Activated T-cell treated with anti-CD3 and anti-CD28 coated beads, Interleukin-2, amount 50 U/mL, for 1 hour (primary cell): ENCODE measurements at regions not wholly inside any gene's neighbourhood (a gene's known extent, or its start where the extent isn't known, plus 50 kb on each side); places are given as distances from the start of the nearest gene placed in this dataset.

Source experiments
- DNase-seq: peaks from one replicate; pipeline ENCODE4 v3.0.0-alpha.2; 2020

DNA sequence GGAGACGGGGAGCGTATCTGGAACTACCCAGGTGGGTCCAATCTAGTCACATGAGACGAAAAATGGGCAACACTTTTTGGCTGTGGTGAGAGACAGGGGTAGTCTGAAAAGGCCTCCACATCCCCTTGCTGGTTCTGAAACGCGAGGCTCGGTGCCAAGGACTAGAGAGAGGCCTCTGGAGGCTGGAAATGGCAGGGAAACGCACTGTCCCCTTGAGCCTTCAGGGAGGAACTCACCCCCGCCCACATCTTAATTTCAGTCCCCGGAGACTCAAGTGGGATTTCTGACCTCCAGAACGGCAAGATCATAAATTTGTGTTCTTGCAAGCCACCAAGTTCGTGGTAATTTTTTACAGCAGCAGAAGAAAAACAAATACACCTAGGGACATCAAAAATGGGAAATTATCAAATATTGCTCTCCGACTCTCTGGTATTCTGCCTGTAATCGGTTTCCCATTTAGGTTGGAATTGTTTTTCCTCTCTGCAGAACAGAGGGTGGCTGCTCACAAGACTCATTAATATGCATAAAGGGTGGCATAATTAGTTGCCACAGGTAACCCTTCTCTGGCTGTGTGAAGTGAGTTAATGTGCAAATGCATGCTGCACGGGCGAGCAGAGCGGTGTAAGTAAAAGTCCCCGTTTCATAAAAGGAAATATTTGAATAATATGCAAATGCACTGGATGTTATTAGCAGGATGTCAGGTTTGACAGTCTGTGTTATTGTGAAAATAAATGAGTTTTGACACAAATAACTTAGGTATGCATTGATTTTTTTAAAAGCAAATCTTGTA lies 185.7 kb downstream of the ARRDC4 start:
- DNase-seq, result no peak

- no peak for DNase-seq
These were observed 186.9 kb downstream of the ARRDC4 start for GRCh38 chr15:98147415-98147814.

DNA sequence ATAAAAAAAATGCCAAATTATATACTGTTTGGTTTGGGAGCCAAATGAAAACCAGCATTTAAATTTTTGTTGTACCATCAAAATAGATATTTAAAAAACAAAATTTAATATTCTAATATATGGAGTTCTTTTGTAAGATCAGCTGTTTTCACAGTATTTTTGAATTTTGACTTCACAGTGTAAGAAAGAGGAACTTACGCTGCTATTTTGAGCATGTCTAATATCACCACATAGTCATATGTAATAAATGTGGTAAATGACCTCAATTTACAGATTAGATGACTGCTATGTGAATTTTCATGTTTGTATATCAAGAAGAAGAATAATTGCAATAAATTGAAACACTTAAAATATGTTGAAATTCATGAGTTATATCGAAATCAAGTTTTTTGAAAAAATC lies 189.6 kb downstream of the ARRDC4 start:
- no peak for DNase-seq

DNA sequence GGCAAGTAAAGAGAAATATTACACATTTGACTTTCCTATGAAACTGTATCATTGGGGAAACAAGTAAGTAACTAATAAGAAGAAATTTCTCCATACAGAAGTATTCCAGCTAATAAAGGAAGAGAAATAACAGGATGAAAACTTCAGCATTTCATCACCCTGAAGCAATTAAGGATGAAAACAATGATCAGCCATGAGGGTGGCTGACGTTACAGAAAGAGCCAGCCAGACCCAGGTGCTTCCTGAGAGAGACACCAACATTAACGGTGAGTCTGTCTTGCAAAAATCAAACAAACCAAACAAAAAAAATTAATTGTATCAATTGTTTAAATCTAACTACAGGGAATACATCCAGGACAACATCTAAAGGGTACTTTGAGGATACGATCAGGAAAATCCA lies 190.0 kb downstream of the ARRDC4 start:
- no peak for DNase-seq

DNA sequence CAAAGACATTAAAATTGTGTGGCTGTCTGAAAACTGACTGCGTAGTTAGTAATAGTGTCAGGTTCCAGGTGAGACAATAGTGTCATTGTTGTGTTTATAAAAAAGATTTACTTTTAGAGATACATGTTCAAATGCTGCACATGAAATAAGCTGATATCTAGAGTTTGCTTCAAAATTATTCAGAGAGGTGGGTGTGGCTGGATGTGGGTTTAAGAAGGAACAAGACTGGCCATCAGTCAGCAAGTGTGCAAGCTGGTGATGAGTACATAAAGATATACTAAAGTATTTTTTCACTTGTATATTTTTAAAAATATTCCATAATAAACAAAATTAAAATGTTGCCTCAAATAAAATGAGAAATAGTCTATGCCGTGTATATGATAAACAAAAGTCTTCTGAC lies 190.6 kb downstream of the ARRDC4 start:
- DNase-seq, result no peak

- no peak for DNase-seq
These were observed 191.7 kb downstream of the ARRDC4 start for GRCh38 chr15:98152156-98152555.

DNA sequence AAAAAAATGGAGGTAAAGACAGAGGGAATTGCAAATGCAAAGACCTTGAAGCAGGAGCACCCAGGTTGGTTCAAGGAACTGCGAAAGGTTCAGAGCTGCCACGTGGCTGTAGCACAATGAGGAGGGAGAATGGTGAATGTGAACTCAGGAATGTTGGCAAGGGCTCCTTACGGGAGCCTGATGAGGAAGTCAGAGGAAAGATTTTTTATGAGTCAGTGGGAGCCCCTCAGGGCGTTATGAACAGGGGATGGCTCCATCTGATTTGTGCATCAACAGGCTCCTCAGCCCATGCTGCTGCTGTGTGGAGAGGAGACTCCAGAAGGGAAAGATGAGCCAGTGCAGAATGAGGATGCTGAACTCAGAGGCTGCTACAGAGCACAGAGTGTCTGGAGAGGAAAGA lies 194.4 kb downstream of the ARRDC4 start:
- no peak for DNase-seq

DNA sequence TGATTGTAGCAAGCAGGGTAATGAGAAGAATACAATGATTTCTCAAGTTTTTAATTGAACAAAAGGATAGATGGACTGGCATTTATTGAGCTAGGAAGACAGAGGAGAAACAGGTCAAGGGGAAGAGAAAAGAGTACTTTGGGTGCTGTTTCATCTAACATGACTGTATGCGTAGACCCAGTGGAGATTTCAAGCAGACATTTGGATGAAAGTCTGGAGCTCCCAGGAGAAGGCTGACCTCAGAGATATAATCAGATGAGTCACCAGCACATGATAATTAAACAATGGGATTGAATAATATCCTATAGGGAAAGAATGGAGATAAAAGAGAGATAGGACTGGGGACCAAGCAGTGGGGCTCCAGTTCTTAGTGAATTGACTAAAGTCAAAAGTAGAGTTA lies 194.9 kb downstream of the ARRDC4 start:
- no peak for DNase-seq

DNA sequence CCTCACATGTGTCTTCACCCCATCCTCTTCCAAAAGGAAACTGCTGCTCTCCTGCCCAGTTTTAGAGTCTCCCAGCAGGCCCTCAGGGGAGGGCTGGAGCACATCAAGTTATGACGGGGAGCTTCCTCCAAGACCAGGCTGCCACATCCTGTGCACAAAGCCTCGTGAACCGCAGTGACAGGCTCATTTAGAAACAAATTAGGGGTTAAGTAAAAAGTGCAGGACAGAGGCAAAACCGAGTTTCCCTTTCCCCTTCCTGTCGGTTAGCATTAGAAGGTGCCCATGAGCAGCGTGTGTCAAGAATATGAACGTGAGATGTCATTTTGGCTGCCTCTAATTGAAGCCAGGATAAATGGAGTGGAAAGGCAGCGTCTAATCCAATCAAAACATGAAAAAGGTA lies 199.7 kb downstream of the ARRDC4 start:
- DNase-seq, result no peak

- no peak for DNase-seq
These were observed 203.0 kb downstream of the ARRDC4 start for GRCh38 chr15:98163319-98164045.

GRCh38 chr15:98164571-98164970 lies 204.1 kb downstream of the ARRDC4 start:
- no peak for DNase-seq

- no peak for DNase-seq
These were observed 204.5 kb downstream of the ARRDC4 start for GRCh38 chr15:98164986-98165385.

GRCh38 chr15:98167722-98168268 lies 207.3 kb downstream of the ARRDC4 start:
- no peak for DNase-seq

DNA sequence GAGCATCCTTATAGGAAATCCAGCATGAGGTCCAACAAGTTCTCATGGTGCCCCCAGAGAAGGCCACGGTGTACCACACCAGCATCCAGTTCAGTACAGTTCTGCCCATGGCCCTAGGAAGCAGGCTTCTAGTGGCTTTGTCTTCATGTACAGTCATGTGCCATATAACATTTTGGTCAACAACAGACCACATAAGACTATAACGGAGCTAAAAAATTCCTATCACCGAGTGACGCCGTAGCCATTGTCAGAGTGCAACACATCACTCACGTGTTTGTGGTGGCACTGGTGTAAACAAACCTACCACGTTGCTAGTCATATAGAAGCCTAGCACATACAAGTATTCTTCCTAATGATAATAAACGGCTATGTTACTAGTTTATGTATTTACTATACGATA lies 209.0 kb downstream of the ARRDC4 start:
- no peak for DNase-seq

- no peak for DNase-seq
These were observed 213.8 kb downstream of the ARRDC4 start for GRCh38 chr15:98174286-98174685.

DNA sequence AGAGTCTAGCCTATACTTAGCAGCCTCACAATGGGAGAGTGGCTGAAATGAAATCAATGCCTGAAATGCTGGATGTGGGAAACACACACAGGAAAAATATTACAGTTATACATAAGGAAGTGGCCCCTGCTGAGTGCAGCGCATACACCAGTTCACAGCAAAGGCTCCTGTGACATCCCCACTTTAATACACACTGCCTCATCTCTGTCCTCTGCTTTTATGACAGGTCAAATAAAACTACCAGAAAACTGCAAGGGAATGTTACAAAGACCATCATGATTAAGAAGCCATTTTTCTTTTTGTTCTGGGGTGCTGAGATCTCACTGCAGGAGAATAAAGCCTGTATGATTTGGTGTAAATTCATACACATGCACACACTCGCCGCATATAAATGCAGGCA lies 214.3 kb downstream of the ARRDC4 start:
- no peak for DNase-seq

GRCh38 chr15:98177966-98178592 lies 217.6 kb downstream of the ARRDC4 start:
- peak; percentile 18 for DNase-seq

- DNase-seq, result no peak
These were observed 218.4 kb downstream of the ARRDC4 start for GRCh38 chr15:98178861-98179260.

- no peak for DNase-seq
These were observed 227.0 kb downstream of the ARRDC4 start for GRCh38 chr15:98187549-98187948.

DNA sequence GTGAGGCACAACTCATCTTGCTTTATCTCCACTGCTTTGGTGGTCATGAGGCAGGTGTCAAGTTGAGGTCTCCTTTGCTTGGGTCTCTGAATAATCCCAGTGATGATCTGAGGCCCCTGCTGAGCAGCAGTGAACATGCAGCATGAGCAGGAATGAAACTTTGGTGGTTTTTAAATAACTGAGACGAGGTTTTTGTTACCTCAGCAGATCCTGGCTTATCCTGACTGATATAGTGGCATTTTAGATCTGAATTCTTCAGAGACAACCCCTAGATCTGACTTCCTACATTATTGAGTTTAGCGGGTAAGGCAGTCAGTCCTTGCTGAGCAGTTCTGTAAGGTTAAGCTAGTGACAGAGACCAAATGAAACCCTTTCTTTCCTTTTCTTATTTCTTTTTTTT lies 230.4 kb downstream of the ARRDC4 start:
- DNase-seq, result no peak

DNA sequence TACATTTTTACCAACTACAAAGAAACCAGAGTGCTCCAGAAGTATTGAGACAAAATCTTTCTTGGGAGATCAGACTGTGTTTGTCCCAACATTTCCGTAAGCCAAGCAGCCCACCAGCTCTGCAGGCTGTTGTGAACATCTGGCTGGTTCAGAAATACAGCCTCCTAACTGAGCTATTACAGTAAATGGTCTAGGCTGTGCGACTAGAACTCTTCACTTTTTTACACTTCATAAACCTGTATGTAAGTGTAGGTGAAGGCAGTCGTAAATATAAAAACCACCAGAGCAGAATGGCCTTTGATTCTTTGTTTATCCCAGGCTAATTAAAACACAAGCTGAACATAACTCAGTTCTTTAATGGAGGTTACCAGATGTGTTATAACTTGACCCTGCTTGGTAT lies 235.3 kb downstream of the ARRDC4 start:
- no peak for DNase-seq

- no peak for DNase-seq
These were observed 235.9 kb downstream of the ARRDC4 start for GRCh38 chr15:98196371-98196770.

DNA sequence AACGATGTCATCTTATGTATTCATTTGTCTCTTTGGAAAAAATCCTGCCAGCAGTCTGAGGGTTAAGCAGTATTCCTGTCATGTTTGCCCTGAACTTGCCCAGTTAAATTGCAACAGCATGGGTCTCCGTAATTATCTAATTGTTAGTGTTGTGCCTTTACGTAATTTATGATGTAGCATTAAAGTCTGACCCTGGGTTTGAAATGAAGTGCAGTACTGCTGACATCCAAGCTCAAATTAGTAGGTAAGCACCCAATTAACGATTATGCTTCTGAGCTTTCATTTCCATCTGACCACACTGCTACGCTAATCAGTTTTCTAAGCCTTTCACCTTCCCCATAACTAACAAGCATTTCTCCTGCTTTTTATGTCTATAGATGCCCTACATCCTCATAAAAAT lies 241.8 kb downstream of the ARRDC4 start:
- DNase-seq, result no peak
